Erythroblast (primary cell): ENCODE measurements at regions not wholly inside any gene's neighbourhood (a gene's known extent, or its start where the extent isn't known, plus 50 kb on each side); places are given as distances from the start of the nearest gene placed in this dataset.
"Not testable (repeated sequence)": the region's sequence is repeated elsewhere in the genome, so short reads cannot be mapped to it uniquely, and the experiment has no call there.

Source experiments
- DNase-seq, 2 experiments: peaks; one replicate each; lab custom pipeline; 2025; lab: John Stamatoyannopoulos, UW
- GATA1 ChIP-seq: IDR thresholded peaks from 2 replicates; pipeline ENCODE4 v1.6.1; 2011; ENCODE audit warnings: low read depth, mild to moderate bottlenecking, control low read depth, low read length, moderate library complexity
- POLR2A ChIP-seq: IDR thresholded peaks from 2 replicates; pipeline ENCODE4 v1.6.1; 2011; ENCODE audit warnings: mild to moderate bottlenecking, low read length

DNA sequence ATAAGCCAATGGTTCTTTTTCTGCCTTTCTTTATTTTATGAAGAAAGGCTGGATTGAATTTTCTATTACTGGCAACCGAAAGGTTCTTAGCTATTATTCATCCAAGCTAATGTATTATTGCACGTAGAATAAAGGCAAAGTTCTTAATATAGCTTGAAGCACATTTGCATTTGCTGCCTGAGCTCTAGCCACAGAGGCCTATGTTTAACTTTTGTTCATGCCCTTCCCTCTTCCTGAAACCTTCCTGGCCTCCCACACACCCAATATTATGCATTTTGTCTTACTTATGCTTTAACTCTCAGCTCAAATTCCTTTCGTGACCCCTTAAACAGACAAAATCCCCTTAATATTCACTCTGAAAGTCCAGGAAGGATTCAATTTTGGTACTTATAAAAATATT is 71.0 kb upstream of the ZNF280D start:
- no peak for DNase-seq
- no peak for TF ChIP-seq GATA1
- TF ChIP-seq POLR2A, result no peak

DNA sequence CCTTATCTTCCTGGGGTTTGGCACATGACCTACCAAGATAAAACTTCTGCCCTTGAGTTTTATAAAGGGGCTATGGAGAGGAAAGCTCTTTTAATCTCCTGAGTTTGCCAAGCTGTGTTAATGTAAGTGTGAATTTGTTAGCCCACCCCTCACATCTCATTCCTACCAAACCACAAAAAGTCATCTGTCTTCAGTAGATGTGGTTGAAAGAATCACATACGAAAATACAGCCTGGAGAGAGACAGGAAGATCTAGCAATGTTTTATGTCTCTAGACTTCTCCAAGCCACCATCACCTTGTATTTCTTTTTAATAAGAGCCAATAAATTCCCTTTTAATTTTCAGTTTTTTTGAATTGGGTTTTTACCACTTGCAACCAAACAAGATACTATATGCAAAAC is 68.9 kb upstream of the ZNF280D start:
- TF ChIP-seq POLR2A, result no peak
- TF ChIP-seq GATA1, result no peak
- no peak for DNase-seq

DNA sequence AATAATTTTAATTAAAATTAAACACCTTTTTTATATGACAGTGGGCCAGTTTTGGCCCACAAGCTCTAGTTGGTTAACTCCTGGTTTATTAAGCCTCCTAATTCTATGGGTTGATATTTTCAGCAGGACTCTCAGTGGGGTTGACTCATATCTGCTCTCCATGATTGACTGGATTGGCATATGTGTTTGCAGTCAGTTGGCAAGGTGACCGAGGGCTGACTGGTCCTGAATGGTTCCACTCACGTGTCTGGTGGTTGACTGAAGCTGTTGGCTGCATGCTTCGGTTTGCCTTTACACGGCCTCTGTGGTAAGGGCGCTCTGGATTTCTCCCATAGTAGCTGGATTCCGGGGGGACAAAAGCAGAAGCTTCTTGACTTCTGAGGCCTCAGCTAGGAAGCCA is 65.3 kb upstream of the ZNF280D start:
- no peak for TF ChIP-seq POLR2A
- no peak for TF ChIP-seq GATA1
- DNase-seq, result no peak

DNA sequence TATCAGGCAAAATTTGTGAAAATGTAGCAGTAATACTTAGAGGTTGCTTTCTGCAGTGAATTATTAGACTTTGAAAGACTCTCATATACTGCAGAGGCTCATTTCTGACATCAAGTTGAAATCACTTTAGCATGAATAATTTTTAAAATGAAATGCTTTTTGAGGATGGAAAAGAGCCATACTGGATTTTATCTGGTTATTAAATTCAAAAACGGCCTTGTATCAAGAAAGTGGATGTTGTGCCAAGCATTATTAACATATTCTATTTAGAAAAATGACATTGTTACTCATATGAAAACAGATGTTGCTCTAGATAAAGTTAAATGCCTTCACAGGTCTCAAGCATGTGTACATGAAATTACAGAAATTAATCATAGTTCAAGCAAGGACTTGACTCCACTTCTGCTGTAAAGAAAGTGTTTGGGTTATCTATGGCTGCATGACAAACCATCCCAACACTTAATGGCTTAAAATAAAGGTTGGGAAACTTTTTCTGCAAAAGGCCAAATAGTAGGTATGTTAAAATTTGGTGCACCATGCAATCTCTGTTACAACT is 64.5 kb upstream of the ZNF280D start:
- no peak for TF ChIP-seq GATA1
- no peak for TF ChIP-seq POLR2A
- no peak for DNase-seq

DNA sequence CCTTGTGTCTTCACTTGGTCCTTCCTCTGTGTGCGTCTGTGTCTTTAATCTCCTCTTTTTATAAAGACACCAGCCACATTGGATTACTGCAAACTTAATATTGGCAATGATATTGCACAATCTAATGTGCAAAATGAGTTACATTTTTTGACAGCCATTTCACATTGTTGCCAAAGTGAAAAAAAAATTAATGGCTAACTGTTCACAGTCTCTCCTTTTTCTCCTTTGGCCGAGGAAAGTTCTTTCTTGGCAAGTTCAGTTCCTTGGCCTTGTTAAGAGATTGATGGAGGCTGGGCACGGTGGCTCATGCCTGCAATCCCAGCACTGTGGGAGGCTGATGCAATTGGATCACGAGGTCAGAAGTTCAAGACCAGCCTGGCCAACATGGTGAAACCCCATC is 62.2 kb upstream of the ZNF280D start:
- no peak for DNase-seq
- TF ChIP-seq GATA1 (no peak), POLR2A (no peak)

DNA sequence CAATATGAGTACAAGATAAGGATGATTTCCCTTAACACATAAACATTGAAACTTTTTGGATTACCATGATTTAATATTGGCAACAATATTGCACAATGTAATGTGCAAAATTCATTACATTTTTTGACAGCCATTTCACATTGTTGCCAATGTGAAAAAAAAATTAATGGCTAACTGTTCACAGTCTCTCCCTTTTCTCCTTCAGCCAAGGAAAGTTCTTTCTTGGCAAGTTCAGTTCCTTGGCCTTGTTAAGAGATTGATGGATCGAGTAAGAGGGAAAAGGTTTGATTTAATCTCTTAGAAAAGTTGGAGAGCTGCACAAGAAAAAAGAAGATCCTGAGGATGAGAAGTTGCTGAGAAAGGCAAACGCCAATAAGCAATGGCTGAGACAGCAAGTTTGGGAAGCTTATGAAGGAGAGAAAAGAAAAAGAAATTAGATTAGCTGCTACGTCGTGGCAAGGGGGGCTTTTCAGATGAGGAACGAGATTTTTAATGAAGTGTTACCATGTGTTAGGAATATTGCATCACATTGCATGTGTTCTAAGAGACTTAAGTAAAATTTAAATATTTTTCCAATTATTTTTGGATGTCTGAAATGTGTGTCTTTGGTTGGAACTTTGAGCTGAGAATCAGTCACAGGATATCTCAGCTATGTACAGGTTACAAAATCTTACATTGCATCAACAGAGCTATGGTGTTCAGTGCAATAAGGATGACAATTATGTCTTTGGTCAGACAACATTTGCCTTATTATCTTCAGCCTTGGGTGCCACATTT is 61.4 kb upstream of the ZNF280D start:
- TF ChIP-seq GATA1 (no peak), POLR2A (no peak)
- no peak for DNase-seq

DNA sequence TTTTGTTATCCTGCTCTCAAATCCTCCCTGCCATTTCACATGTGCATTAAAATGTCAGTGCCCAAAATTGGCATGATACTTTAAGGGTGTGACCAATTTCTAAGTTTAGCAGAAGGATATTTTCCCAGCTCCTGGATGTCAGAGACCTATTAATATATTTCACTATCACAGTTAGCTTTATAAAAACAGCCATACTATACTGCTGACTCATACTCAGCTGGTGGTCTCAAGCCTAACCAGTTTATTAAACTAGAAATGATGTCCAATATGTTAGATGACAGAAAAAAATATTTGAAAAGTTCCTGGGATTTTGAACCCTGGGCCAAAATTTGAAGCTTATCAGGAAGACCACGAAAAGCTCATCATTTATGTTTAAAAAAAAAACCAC is 60.9 kb upstream of the ZNF280D start:
- TF ChIP-seq GATA1 (no peak), POLR2A (no peak)
- no peak for DNase-seq

DNA sequence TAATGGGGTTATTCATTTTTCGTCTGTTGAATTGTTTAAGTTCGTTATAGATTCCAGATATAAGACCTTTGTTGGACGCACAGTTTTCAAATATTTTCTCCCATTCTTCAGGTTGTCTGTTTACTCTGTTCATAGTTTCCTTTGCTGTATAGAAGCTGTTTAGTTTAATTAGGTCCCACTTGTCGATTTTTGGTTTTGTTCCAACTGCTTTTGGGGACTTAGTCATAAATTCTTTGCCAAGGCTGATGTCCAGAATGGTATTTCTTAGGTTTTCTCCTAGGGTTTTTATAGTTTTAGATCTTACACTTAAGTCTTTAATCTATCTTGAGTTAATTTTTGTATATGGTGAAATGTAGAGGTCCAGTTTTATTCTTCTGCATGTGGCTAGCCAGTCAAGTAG is 58.9 kb upstream of the ZNF280D start:
- TF ChIP-seq POLR2A (no peak), GATA1 (no peak)
- no peak for DNase-seq

DNA sequence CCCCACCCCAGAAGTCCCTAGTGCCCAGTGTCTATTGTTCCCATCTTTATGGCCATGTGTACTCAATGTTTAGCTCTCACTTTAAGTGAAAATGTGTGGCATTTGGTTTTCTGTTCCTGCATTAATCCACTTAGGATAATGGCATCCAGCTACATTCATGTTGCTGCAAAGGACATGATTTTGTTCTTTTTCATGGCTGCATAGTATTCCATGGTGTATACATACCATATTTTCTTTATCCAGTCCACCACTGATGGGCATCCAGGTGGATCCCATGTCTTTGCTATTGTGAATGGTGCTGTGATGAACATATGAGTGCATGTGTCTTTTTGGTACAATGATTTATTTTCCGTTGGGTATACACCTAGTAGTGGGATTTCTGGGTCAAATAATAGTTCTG is 58.2 kb upstream of the ZNF280D start:
- DNase-seq, result not testable (repeated sequence)

DNA sequence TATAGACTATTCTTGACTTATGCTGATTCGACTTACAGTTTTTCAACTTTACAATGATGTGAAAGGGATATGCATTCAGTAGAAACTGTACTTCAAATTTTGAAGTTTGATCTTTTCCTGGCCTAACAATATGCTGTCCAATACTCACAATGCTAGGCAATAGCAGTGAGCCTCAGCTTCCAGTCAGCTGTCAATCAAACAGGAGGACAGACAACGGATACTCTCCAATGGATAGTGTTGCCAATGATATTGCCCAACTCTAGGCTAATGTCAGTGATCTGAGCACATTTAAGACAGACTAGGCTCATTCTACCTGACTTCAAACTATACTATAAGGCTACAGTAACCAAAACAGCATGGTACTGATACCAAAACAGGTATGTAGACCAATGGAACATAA is 55.0 kb upstream of the ZNF280D start:
- TF ChIP-seq GATA1 (no peak), POLR2A (no peak)
- DNase-seq, result no peak

DNA sequence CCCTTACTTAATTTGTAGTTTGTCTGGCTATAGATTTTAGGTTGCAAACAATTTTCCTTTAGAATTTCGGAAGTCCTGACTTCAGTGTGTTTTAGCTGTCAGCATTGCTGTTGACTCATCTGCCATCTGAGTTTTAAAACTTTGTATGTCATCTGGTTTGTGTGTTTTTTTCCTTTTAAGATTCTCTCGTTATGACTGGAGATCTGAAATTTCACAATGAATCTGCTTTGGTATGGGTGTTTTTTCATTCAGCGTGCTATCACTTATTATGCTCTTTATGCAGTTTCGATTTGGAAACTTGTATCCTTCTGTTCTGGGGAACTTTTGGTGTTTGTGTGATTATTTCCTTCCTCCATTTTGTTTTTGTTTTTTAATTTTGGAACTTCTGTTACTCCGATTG is 53.7 kb upstream of the ZNF280D start:
- DNase-seq, result no peak
- TF ChIP-seq POLR2A (no peak), GATA1 (no peak)

DNA sequence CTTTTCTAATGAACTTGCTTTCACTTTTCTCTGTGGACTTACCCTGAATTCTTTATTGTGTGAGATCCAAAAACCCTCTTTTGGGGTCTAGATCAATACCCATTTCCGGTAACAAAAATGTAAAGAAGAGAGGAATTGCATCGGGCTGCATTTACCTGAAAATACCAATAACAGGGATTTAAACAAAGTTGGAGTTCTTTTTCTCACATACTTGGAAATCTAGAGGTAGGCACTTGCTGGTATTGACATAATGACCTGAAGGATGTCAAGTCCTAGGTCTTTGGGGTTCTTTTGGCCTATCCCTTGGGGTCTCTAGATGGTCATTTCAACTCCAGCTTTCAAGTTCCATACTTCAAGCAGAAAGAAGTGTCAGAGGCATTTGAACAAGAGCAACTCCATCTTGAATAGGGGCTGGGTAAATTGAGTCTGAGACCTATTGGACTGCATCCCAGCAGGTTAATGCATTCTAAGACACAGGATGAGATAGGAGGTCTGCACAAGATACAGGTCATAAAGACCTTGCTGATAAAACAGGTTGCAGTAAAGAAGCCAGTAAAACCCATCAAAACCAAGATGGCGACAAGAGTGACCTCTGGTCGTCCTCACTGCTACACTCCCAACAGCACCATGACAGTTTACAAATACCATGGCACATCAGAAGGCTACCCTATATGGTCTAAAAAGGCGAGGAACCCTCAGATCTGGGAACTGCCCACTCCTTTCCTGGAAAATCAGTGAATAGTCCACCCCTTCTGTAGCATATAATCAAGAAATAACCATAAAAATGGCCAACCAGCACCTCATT is 50.8 kb upstream of the ZNF280D start:
- no peak for TF ChIP-seq POLR2A
- no peak for TF ChIP-seq GATA1
- no peak for DNase-seq

DNA sequence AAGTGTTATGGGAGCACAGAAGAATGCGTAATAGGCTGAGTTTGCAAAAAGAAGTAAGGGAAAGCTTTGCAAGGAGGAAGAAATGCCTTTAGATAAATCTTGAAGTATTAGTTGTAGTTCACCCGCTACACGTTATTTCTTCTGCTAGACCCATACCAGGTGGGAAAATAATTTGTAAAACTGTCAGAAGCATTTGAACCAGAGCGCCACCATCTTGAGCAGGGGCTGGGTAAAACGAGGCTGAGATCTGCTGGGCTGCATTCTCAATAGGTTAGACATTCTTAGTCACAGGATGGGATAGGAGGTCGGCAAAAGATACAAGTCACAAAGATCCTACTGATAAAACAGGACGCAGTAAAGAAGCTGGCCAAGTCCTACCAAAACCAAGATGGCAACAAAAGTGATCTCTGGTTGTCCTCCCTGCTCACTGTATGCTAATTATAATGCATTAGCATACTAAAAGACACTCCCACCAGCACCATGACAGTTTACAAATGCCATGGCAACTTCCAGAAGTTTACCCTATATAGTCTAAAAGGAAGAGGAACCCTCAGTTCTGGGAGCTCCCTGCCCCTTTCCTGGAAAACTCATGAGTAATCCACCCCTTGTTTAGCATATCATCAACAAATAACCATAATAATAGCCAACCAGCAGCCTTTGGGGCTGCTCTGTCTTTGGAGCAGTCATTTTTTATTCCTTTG is 50.0 kb upstream of the ZNF280D start:
- no peak for TF ChIP-seq POLR2A
- TF ChIP-seq GATA1, result no peak
- DNase-seq, result no peak
